GM19463 (cell line): ENCODE measurements at regions not wholly inside any gene's neighbourhood (a gene's known extent, or its start where the extent isn't known, plus 50 kb on each side); places are given as distances from the start of the nearest gene placed in this dataset.
"Not testable (repeated sequence)": the region's sequence is repeated elsewhere in the genome, so short reads cannot be mapped to it uniquely, and the experiment has no call there.

Experiments used
- ATAC-seq: cut with Tn5 transposase; IDR thresholded peaks from one replicate; pipeline ENCODE4 v1.9.1; 2021; ENCODE audit warnings: mild to moderate bottlenecking, moderate library complexity; ENCODE audit not compliant: unreplicated experiment

DNA sequence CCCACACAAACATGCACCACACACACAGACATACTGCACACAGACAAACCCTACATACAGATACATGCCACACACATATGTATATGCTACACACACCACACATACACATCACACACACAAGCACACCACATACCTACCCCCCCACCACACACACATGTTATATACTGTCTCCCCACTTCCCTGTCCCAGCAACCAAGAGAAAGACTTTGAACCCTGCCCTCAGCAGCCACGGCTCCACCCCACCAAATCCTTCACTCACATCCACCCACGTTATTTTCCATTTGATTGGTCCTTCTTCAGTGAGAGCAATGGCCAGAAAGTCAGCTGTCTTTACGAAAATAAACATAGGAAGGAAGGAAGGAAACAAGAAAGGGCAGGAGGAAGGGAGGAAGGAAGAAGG lies 479.8 kb downstream of the DIRAS2 start:
- no peak for ATAC-seq

DNA sequence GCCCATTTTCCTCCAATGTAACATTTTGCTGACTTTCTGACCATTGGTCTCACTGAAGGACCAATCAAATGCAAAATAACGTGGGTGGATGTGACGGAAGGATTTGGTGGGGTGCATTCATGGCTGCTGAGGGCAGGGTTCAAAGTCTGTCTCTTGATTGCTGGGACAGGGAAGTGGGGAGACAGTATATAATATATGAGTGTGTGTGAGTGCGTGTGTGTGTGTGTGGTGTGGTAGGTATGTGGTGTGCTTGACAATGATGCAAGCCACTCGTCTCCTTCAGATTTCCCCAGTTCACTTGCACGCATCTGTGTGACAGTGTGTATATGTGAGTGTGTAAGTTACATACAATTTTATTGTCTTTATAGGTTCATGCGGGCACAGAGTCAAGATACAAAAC lies 477.3 kb downstream of the DIRAS2 start:
- ATAC-seq, result no peak

DNA sequence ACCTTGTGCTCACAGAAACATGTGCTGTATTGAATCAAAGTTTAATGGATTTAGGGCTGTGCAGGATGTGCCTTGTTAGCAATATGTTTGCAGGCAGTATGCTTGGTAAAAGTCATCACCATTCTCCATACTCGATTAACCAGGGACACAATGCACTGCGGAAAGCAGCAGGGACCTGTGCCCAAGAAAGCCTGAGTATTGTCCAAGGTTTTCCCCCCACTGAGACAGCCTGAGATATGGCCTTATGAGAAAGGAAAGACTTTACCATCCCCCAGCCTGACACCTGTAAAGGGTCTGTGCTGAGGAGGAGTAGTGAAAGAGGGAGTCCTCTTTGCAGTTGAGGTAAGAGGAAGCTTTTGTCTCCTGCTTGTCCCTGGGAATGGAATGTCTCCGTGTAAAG lies 476.2 kb downstream of the DIRAS2 start:
- ATAC-seq, result not testable (repeated sequence)

DNA sequence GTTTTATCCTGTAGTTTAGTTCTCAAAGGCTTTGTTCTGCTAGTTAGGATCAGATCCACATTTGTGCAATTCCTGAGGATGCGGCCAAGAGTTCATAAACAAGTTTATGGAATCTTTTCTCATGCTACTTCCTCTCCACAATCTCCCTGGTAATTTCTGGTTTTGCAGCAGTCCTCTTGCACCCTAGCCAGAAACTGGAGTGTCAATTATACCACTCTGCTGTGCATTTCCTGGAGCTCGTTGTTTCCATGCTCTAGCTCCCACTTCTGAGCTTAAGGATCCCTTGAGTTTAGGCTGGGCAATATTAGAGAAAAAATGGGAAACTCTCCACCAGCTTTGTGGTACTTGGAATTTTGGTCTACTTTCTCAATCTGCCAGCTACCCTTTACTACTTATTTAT lies 474.7 kb downstream of the DIRAS2 start:
- ATAC-seq, result no peak

DNA sequence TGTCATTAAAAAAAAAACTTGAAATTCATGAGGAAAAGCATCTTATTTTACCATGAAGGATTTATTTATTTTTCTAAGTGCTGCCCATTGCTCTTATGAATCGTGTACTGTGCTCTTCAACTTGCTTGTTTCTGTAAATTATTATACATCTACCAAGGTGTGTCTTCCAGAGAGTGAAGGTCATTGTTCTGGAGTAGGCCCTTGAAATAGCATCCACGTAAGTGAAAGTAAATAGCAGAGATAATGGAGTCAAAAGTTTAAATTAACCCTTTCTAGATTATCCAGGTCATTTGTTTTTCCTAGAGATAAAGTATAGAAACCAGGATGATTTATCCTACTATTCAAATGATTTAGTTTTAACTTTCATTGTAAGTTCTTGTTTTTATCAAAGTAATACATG lies 473.1 kb downstream of the DIRAS2 start:
- no peak for ATAC-seq

DNA sequence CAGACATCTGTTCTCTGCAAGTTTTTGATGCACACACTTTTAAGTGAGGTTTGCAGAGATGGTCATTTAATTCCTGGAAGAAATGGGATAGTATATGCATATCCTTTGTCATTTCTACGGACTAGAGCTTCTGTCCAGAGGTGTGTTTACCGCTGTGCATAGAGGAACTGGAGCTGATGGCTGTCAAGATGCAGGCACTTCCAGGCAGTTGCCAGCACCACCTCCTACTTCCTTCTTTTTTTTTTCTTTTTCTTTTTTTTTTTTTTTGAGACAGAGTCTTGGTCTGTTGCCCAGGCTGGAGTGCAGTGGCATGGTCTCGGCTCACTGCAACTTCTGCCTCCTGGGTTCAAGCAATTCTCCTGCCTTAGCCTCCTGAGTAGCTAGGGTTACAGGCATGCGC lies 468.7 kb downstream of the DIRAS2 start:
- not testable (repeated sequence) for ATAC-seq

DNA sequence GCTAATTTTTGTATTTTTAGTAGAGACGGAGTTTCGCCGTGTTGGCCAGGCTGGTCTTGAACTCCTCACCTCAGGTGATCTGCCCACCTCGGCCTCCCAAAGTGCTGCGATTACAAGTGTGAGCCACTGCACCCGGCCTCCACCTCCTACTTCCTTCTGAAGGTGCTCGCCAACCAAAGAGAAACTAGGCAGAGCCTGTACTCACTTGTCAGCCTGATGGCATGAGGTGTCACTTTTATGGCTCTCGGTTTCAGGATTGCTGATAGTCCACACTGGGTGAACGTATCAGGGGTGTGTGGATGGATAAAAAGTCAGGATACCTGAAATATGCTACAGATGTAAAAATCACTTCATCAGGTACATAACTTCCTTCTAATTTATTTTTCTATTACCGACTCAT lies 468.3 kb downstream of the DIRAS2 start:
- not testable (repeated sequence) for ATAC-seq

DNA sequence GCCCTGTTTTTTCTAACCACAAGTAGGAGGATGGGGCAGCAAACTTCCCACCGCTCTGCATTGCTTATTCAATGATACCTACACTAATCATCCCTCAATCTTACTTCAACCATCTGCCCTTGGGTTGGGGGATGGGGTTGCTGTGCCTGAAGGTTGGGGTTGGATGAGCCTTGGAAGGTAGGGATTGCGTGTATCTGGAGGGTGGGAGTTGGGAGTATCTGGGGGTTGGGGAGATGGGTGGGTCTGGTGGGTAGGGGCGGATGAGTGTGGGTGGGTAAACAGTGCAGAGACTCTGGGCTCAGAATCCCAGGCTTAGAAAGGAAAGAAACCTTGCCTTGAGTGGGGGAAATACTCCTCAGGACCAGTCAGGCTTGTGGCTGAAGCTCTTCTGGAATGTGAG lies 467.4 kb downstream of the DIRAS2 start:
- no peak for ATAC-seq

DNA sequence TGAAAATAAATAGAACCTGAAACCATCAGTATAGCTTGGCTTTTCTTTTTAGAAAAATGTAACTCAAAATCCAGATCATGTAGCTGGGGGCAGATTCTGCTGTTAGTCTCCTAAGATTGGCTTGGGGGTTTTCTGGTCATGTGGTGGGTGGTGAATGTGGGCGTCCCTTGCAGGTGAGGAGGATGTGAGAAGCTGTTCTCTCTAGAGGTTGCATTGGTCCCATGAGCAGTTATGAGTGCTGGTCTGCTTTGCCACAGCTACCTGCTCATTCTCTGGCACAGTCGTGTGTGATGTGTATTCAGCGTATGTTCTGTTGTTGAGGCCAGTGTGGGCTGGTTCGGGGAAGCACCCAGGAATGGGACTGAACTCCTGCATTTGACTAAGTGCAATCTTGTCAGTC lies 466.8 kb downstream of the DIRAS2 start:
- ATAC-seq, result no peak

DNA sequence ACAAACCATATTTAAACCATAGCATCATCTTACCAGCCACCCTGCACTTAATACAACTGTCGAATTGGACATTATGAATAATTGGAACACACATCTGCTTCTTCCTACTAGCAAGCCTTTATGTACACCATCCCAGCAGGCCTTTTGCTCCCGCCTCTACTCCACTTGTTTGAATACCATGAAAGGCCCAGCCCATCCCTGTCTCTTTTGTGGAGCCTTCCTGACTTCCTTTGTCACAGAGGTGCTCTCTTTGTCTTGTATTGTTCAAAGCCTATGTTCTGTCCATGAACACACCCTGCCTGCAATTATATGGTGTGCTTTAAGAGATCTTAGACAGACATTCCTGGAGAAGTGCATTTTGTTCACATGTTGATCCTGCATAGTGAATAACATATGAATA lies 465.7 kb downstream of the DIRAS2 start:
- no peak for ATAC-seq

DNA sequence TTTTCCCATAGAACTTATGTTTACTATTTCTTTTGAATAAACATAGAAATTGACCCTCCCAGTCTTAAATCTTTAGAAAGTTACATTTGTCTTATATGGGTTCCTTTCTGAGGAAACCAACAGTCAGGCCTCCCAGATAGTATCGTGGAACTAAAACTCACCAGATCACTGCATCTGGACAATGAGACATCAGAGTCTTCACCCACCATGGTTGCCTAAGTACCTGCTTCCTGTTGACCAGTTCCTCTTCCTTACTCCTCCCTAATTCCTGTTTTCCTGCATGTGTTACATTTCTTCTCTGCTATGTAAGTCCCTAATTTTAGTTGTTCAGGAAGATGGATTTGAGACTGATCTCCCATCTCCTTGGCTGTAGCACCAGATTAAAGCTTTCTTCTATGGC lies 462.2 kb downstream of the DIRAS2 start:
- ATAC-seq, result no peak

DNA sequence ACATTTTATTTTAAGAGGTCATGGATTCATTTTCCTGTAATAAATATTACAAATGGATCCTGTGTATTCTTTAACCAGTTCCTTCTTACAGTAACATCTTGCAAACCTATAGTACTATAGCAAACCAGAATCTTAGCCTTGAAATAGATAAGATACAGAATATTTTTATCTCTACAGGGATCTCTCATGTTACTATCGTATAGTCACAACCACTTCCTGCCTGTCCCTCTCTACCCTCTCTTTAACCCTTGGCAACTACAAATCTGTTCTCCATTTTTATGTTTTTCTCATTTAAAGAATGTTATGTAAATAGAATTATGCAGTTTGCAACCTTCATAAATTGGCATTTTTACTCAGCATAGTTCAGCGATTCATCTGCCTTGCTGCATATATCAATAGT lies 454.0 kb downstream of the DIRAS2 start:
- no peak for ATAC-seq

DNA sequence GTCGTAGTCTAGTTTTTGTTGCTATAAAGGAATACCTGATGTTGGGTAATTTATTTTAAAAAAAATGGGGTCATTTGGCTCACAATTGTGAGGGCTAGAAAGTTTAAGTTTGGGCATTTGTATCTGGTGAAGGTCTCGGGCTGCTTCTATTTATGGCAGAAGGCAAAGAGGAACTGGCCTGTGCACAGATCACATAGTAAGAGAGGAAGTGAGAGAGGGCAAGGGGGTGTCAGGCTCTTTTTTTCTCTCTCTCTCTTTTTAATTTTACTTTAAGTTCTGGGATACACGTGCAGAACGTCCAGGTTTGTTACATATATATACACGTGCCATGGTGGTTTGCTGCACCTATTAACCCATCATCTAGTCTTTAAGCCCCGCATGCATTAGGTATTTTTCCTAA lies 453.3 kb downstream of the DIRAS2 start:
- ATAC-seq, result peak; percentile 62

DNA sequence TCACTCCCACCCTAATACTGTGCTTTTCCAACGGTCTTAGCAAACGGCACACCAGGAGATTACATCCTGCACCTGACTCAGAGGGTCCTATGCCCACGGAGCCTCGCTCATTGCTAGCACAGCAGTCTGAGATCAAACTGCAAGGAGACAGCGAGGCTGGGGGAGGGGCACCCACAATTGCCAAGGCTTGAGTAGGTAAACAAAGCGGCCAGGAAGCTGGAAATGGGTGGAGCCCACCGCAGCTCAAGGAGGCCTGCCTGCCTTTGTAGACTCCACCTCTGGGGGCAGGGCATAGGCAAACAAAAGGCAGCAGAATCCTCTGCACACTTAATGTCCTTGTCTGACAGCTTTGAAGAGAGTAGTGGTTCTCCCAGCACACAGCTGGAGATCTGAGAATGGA lies 450.2 kb downstream of the DIRAS2 start:
- not testable (repeated sequence) for ATAC-seq

DNA sequence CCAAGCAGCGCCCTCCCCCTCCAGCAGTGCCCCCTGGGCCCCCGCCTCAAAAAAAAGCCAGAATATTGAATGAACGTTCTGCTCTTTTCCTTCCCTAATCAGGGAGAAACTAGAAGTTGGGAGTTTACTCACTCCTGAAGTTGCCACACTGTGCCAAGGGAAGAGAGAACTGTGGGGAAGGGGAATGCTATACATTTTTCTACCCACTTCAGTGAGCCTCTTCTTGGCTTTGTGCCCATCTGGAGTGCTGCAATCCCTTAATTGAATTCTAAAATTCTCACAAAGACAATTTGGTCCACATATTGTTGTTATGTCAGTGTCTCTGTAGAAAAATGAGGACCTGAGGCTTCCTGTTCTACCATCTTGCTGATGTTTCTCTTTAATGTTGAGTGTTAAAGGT lies 443.7 kb downstream of the DIRAS2 start:
- no peak for ATAC-seq

DNA sequence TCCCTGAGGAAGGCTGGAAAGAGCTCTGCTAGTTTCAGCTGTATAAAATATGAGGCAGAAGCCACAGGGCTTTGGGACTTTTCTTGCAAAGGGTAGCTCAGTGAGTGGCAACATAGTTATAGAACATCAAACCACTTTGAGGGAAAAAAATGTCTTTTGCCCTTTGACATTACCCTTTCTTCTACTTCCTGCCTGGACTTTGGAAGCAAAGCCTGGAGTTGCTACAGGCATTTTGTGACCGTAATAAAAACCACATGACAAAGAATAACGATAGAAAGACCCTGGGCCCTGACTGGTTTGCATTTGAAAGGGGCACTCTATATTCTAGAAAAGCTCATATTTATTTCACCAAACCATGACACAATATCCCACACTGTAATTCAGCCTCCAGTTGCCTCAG lies 440.9 kb downstream of the DIRAS2 start:
- ATAC-seq, result no peak

DNA sequence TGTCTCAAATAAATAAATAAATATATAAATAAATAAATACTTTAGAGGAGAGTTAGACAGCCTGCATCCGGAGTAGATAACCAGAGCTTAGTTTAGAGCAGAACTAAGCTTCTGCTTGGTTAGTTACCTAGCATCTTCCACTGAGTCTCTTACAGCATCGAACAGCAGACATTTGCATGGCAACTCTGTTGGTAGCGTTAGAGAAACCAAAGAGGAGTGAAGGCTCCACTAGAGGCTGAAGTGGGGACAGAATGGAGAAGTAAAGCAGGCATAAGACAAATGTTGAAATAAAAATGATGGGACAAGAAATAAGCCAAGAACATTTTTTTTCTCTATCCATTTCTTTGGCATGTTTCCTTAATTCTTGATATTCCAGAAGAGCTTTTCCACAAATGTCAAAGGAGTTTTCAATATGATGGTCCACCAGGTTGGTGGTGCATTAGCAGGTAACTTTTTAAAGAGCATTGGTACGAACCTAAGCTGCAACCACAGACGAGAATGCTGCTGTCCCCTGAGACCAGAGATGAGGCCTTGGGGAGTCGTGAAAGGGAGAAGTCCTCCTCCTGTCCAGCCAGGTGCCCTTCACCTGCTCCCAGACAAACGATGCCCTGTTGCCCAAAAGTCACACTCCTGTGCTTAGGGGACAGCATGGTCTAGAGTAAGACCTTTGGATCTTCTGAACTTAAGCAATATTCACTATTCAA lies 438.3 kb downstream of the DIRAS2 start:
- no peak for ATAC-seq

DNA sequence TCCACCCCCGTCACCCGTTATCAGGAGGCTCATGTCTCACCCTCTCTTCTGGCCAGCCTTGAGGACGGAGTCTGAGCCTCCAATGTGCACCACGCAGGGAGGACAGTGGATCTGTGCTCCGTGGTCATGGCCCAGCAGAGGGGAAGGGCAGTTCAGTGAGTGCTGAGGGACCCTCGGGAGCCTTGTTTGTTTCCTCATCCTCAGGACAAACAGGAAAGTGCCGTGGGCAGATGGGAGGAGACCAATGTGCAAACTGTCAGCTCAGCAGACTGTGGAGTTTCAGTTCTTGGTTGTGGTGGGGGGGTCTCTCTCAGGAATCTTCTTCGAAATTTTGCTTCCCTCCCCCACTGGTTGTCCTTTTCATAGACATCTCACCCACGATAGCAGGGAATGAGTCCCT lies 429.6 kb downstream of the DIRAS2 start:
- not testable (repeated sequence) for ATAC-seq

DNA sequence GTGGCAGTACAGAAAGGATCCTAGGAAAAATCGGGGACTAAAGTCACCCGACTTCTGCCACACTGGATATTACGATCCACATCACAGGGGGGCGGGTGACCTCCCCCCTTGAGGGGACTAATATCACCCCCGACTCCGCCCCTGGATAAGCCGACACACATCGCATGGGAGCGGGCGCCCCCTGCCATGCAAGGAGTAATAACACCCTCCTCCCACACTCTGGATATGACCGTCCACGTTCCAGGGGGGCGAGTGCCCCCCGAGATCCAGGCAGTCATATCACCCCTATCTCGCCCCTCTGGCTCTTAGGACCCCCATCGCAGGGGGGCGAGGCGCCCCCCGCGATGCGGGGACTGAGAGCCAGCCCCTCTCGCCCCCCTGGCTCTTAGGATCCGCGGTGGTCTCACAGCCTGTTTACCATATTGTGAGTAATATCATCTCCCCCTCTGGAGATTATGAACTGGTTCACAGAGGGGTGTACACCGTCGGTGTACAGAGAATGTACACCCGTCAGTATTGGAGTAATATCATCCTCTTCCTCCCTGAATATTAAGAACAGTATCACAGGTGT lies 423.0 kb downstream of the DIRAS2 start:
- ATAC-seq, result no peak

DNA sequence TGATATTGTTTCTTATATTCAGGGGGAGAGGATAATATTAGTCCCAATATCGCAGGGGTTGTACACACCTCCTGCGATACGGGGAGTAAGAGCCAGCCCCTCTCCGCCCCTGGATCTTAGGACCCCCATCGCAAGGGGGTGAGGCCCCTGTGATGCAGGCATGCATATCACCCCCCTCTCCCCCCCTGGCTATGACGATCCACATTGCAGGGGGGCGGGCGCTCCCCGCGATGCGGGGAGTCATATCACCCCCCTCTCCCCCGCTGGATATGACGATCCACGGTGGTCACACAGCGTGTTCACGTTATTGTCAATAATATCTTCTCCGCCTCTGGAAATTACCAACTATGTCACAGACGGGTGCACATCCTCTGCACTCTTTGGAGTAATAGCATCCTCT lies 420.7 kb downstream of the DIRAS2 start:
- ATAC-seq, result not testable (repeated sequence)

DNA sequence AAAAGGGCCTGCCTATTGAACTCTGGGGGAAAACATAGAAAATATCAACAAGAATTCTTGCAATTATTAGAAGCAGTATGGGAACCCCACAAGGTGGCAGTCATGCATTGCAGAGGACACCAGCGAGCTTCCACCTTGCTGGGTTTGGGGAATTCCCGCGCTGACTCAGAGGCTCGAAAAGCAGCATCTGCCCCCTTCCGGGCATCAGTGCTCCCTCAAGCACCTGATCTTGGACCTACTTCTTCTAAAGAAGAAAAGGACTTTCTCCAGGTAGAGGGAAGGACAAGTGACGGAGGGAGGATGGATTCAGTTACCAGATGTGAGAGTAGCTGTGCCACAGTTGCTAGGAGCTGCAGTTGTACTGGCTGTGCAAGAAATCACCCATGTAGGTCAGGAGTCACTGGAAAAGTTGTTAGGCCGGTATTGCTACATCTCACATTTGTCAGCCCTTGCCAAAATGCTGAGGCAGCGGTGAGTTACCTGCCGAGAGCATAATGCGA lies 415.7 kb downstream of the DIRAS2 start:
- ATAC-seq, result not testable (repeated sequence)

DNA sequence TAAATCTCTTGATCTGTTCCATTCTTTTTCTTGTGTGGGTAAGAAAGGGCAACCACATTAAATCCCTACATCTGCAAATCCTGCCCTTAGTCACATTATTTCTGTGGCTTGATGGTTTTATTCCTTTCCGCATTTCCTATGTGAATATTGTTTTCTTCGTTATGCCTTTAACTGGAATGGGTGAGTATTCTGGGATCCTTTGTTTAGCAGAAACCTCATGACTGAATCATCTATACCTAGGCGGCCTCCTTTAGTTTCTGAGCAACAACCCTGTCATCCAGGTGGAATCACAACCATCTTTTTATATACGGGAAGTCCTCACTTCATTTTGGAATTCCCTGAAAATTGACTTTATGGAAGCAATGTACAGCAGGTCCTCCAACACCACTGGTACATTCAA lies 409.5 kb downstream of the DIRAS2 start:
- not testable (repeated sequence) for ATAC-seq

DNA sequence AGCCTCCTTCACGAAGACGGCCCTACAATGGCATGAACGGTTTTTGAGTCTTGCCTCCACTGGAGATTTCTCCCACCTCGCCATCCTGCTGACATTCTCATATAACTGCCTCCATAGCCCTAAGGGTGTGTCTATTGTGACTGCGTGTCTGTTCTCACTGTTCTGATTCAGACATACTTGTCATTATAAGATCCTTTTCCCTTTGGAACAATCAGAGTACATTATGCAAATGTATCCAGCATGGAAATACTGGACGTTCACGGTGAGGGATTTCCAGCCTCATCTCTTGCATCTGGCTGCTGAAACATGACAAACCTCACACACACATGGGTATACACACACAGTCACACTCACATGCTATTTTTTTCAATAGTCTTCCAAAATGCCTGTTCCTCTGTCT lies 402.1 kb downstream of the DIRAS2 start:
- no peak for ATAC-seq
